GM08714 (cell line): ENCODE measurements at regions not wholly inside any gene's neighbourhood (a gene's known extent, or its start where the extent isn't known, plus 50 kb on each side); places are given as distances from the start of the nearest gene placed in this dataset.

Experiments
- H3K4me3 ChIP-seq: fragments of 200-500 bp; sonication (Bioruptor generic); 2 replicates; pipeline ENCODE4 v1.5.1; 2014; ENCODE audit warnings: mild to moderate bottlenecking, low read length, inconsistent platforms
- ZNF274 ChIP-seq: IDR thresholded peaks from 2 replicates; pipeline ENCODE4 v1.6.1; 2012; ENCODE audit warnings: mild to moderate bottlenecking, low read depth, low read length

- no peak overlapping the region for H3K4me3 ChIP-seq
- no peak for TF ChIP-seq ZNF274
These were observed 58.7 kb upstream of the ANKRD55 start for GRCh38 chr5:56291661-56292374.

GRCh38 chr5:56291079-56291643 is 58.0 kb upstream of the ANKRD55 start:
- no peak overlapping the region for H3K4me3 ChIP-seq
- TF ChIP-seq ZNF274: no peak

GRCh38 chr5:56290378-56291078 is 57.4 kb upstream of the ANKRD55 start:
- no peak for TF ChIP-seq ZNF274
- no peak overlapping the region for H3K4me3 ChIP-seq

GRCh38 chr5:56289602-56289987 is 56.5 kb upstream of the ANKRD55 start:
- H3K4me3 ChIP-seq: no peak overlapping the region
- TF ChIP-seq ZNF274: no peak

- no peak overlapping the region for H3K4me3 ChIP-seq
- no peak for TF ChIP-seq ZNF274
These were observed 55.9 kb upstream of the ANKRD55 start for GRCh38 chr5:56288873-56289601.

- no peak for TF ChIP-seq ZNF274
- no peak overlapping the region for H3K4me3 ChIP-seq
These were observed 53.1 kb upstream of the ANKRD55 start for GRCh38 chr5:56286015-56286884.

- no peak overlapping the region for H3K4me3 ChIP-seq
- no peak for TF ChIP-seq ZNF274
These were observed 49.8 kb upstream of the ANKRD55 start for GRCh38 chr5:56282951-56283350.
